ENCODE measurements at regions not wholly inside any gene's neighbourhood (a gene's known extent, or its start where the extent isn't known, plus 50 kb on each side); places are given as distances from the start of the nearest gene placed in this dataset.

- DNase-seq (ENCODE audit: low read depth) (no peak), FAIRE-seq (no peak)
- H3K4me1 ChIP-seq (ENCODE audit: insufficient read depth, low read length), result peaks cover 2% of the 10 kb centered on the region
- H3K4me3 ChIP-seq (ENCODE audit: insufficient read depth, low read depth, low read length), result no peak overlapping the region
- H3K4me2 ChIP-seq (ENCODE audit: low read length), result no peak overlapping the region
- Mint-ChIP-seq H3K4me3 (ENCODE audit: unreplicated experiment) (no peak overlapping the region), H3K9me3 (ENCODE audit: unreplicated experiment) (peaks cover 2% of the 10 kb centered on the region), H3K27me3 (ENCODE audit: low read depth, unreplicated experiment) (no peaks in the 10 kb centered on the region), H3K36me3 (ENCODE audit: low read depth, unreplicated experiment) (no peaks in the 10 kb centered on the region), H3K27ac (ENCODE audit: unreplicated experiment) (no peak overlapping the region), H3K4me1 (ENCODE audit: low read depth, unreplicated experiment) (peaks cover 5% of the 10 kb centered on the region)
- no peaks in the 10 kb centered on the region for H3K36me3 ChIP-seq (ENCODE audit: insufficient read depth, low read length)
- no peaks in the 10 kb centered on the region for H4K20me1 ChIP-seq (ENCODE audit: insufficient read depth, low read length)
- no peak for TF ChIP-seq EZH2 (IDR thresholded peaks at IDR 0.05; ENCODE audit: insufficient read depth, low read length)
- TF ChIP-seq CTCF (IDR thresholded peaks at IDR 0.05; ENCODE audit: insufficient read depth, low read depth, low read length), result no peak
- H3K79me2 ChIP-seq (ENCODE audit: insufficient read depth, low read length), result no peaks in the 10 kb centered on the region
- H3K27me3 ChIP-seq (ENCODE audit: insufficient read depth, low read length), result peaks cover 5% of the 10 kb centered on the region
- H2AFZ ChIP-seq (ENCODE audit: low read depth, low read length), result no peak overlapping the region
- no peaks in the 10 kb centered on the region for H3K9me3 ChIP-seq (ENCODE audit: insufficient read depth, low read depth, low read length)
- no peak overlapping the region for H3K9ac ChIP-seq (ENCODE audit: low read length)
- H3K27ac ChIP-seq (ENCODE audit: low read depth, low read length), result no peak overlapping the region
These were observed 76.6 kb upstream of the RMDN2 start for GRCh38 chr2:37848451-37848850.

- no peaks in the 10 kb centered on the region for H3K4me1 Mint-ChIP-seq (ENCODE audit: low read depth, unreplicated experiment)
These were observed 75.2 kb upstream of the RMDN2 start for GRCh38 chr2:37849911-37850310.

More at GRCh38 chr2:37849911-37850310, 75.2 kb upstream of the RMDN2 start:
- Mint-ChIP-seq H3K9me3 (ENCODE audit: unreplicated experiment) (peaks cover 2% of the 10 kb centered on the region), H3K36me3 (ENCODE audit: low read depth, unreplicated experiment) (no peaks in the 10 kb centered on the region), H3K27me3 (ENCODE audit: low read depth, unreplicated experiment) (peaks cover under 1% of the 10 kb centered on the region), H3K27ac (ENCODE audit: unreplicated experiment) (no peak overlapping the region), H3K4me3 (ENCODE audit: unreplicated experiment) (no peak overlapping the region)
- Histone ChIP-seq H3K79me2 (ENCODE audit: insufficient read depth, low read length) (no peaks in the 10 kb centered on the region), H2AFZ (ENCODE audit: low read depth, low read length) (no peak overlapping the region), H3K9ac (ENCODE audit: low read length) (no peak overlapping the region), H3K4me3 (ENCODE audit: insufficient read depth, low read depth, low read length) (no peak overlapping the region), H3K9me3 (ENCODE audit: insufficient read depth, low read depth, low read length) (no peaks in the 10 kb centered on the region), H3K36me3 (ENCODE audit: insufficient read depth, low read length) (no peaks in the 10 kb centered on the region), H3K4me2 (ENCODE audit: low read length) (no peak overlapping the region), H3K4me1 (ENCODE audit: insufficient read depth, low read length) (no peaks in the 10 kb centered on the region), H3K27ac (ENCODE audit: low read depth, low read length) (no peak overlapping the region), H3K27me3 (ENCODE audit: insufficient read depth, low read length) (peaks cover 5% of the 10 kb centered on the region), H4K20me1 (ENCODE audit: insufficient read depth, low read length) (no peaks in the 10 kb centered on the region)
- FAIRE-seq (no peak), DNase-seq (ENCODE audit: low read depth) (no peak)
- TF ChIP-seq CTCF (IDR thresholded peaks at IDR 0.05; ENCODE audit: insufficient read depth, low read depth, low read length), result no peak
